ENCODE measurements at regions not wholly inside any gene's neighbourhood (a gene's known extent, or its start where the extent isn't known, plus 50 kb on each side); places are given as distances from the start of the nearest gene placed in this dataset.

GRCh38 chrX:43566170-43566569 is 89.9 kb upstream of the MAOA start:
- no peak for DNase-seq (ENCODE audit: insufficient read length, low spot score, missing footprints)

GRCh38 chrX:43573441-43574015 is 82.6 kb upstream of the MAOA start:
- Histone ChIP-seq H4K20me1 (ENCODE audit: insufficient read depth, low read length) (no peaks in the 10 kb centered on the region), H3K36me3 (ENCODE audit: insufficient read depth, low read length) (no peaks in the 10 kb centered on the region), H3K27me3 (ENCODE audit: insufficient read depth, low read length) (no peaks in the 10 kb centered on the region), H3K9me3 (ENCODE audit: low read depth, low read length) (no peaks in the 10 kb centered on the region), H3K27ac (ENCODE audit: low read depth, low read length) (no peak overlapping the region), H3K4me2 (ENCODE audit: insufficient read depth, low read length) (no peak overlapping the region), H3K79me2 (ENCODE audit: insufficient read depth, low read length) (no peaks in the 10 kb centered on the region), H3K4me3 (ENCODE audit: insufficient read depth, low read length) (no peak overlapping the region), H2AFZ (ENCODE audit: low read length) (no peak overlapping the region), H3K4me1 (ENCODE audit: insufficient read depth, low read length) (no peaks in the 10 kb centered on the region)
- DNase-seq (ENCODE audit: insufficient read length, low spot score, missing footprints) = no peak
- no peak for TF ChIP-seq CTCF (IDR thresholded peaks at IDR 0.05; ENCODE audit: extremely low read depth, low read depth, low read length)

More at GRCh38 chrX:43566170-43566569, 89.9 kb upstream of the MAOA start:
- Histone ChIP-seq H3K4me2 (ENCODE audit: insufficient read depth, low read length) (no peak overlapping the region), H2AFZ (ENCODE audit: low read length) (no peak overlapping the region), H3K4me3 (ENCODE audit: insufficient read depth, low read length) (no peak overlapping the region), H3K36me3 (ENCODE audit: insufficient read depth, low read length) (no peaks in the 10 kb centered on the region), H3K9me3 (ENCODE audit: low read depth, low read length) (no peaks in the 10 kb centered on the region), H3K4me1 (ENCODE audit: insufficient read depth, low read length) (no peaks in the 10 kb centered on the region), H3K79me2 (ENCODE audit: insufficient read depth, low read length) (no peaks in the 10 kb centered on the region), H3K27me3 (ENCODE audit: insufficient read depth, low read length) (no peaks in the 10 kb centered on the region), H4K20me1 (ENCODE audit: insufficient read depth, low read length) (no peaks in the 10 kb centered on the region), H3K27ac (ENCODE audit: low read depth, low read length) (no peak overlapping the region)
- TF ChIP-seq CTCF (IDR thresholded peaks at IDR 0.05; ENCODE audit: extremely low read depth, low read depth, low read length) = no peak

- no peaks in the 10 kb centered on the region for H4K20me1 ChIP-seq (ENCODE audit: insufficient read depth, low read length)
- no peak overlapping the region for H3K4me3 ChIP-seq (ENCODE audit: insufficient read depth, low read length)
- no peak overlapping the region for H3K27ac ChIP-seq (ENCODE audit: low read depth, low read length)
- H3K36me3 ChIP-seq (ENCODE audit: insufficient read depth, low read length) = no peaks in the 10 kb centered on the region
- no peaks in the 10 kb centered on the region for H3K79me2 ChIP-seq (ENCODE audit: insufficient read depth, low read length)
- no peak for DNase-seq (ENCODE audit: insufficient read length, low spot score, missing footprints)
- no peaks in the 10 kb centered on the region for H3K4me1 ChIP-seq (ENCODE audit: insufficient read depth, low read length)
- H3K27me3 ChIP-seq (ENCODE audit: insufficient read depth, low read length) = no peaks in the 10 kb centered on the region
- H3K4me2 ChIP-seq (ENCODE audit: insufficient read depth, low read length) = no peak overlapping the region
- no peak overlapping the region for H2AFZ ChIP-seq (ENCODE audit: low read length)
- no peaks in the 10 kb centered on the region for H3K9me3 ChIP-seq (ENCODE audit: low read depth, low read length)
- TF ChIP-seq CTCF (IDR thresholded peaks at IDR 0.05; ENCODE audit: extremely low read depth, low read depth, low read length) = no peak
Measured at GRCh38 chrX:43580621-43581020, 75.5 kb upstream of the MAOA start.

- no peaks in the 10 kb centered on the region for H4K20me1 ChIP-seq (ENCODE audit: insufficient read depth, low read length)
- no peak for TF ChIP-seq CTCF (IDR thresholded peaks at IDR 0.05; ENCODE audit: extremely low read depth, low read depth, low read length)
- no peak for DNase-seq (ENCODE audit: insufficient read length, low spot score, missing footprints)
- no peaks in the 10 kb centered on the region for H3K4me1 ChIP-seq (ENCODE audit: insufficient read depth, low read length)
- no peak overlapping the region for H3K27ac ChIP-seq (ENCODE audit: low read depth, low read length)
- H2AFZ ChIP-seq (ENCODE audit: low read length) = no peak overlapping the region
- H3K36me3 ChIP-seq (ENCODE audit: insufficient read depth, low read length) = no peaks in the 10 kb centered on the region
- no peaks in the 10 kb centered on the region for H3K9me3 ChIP-seq (ENCODE audit: low read depth, low read length)
- H3K27me3 ChIP-seq (ENCODE audit: insufficient read depth, low read length) = no peaks in the 10 kb centered on the region
- no peaks in the 10 kb centered on the region for H3K79me2 ChIP-seq (ENCODE audit: insufficient read depth, low read length)
- no peak overlapping the region for H3K4me3 ChIP-seq (ENCODE audit: insufficient read depth, low read length)
- no peak overlapping the region for H3K4me2 ChIP-seq (ENCODE audit: insufficient read depth, low read length)
Measured at GRCh38 chrX:43581167-43581566, 74.9 kb upstream of the MAOA start.

Measured in osteoblast (primary cell).